Stomach (tissue), 4 donors: ENCODE measurements at regions not wholly inside any gene's neighbourhood (a gene's known extent, or its start where the extent isn't known, plus 50 kb on each side); places are given as distances from the start of the nearest gene placed in this dataset.

Source experiments
- CTCF ChIP-seq, 7 experiments: fragments of 450-650 bp in 4 of 7; fragments of 200-600 bp in 3 of 7; sonication (generic) in 3 of 7; IDR thresholded peaks; one replicate each; pipeline ENCODE4 v1.5.1; 2016 to 2019; ENCODE audit warnings: antibody characterized with exemption in 7 of 7, control low read depth in 2 of 7, mild to moderate bottlenecking in 1 of 7
- EP300 ChIP-seq: sonication (generic); formaldehyde crosslinking; IDR thresholded peaks from one replicate; pipeline ENCODE4 v1.6.1; 2017; ENCODE audit warnings: antibody characterized with exemption
- POLR2A ChIP-seq, 4 donors: fragments of 450-650 bp; IDR thresholded peaks; one replicate each; pipeline ENCODE4 v1.6.1; 2016; ENCODE audit warnings: antibody characterized with exemption in 4 of 4, control low read depth in 2 of 4, mild to moderate bottlenecking in 1 of 4, moderate library complexity in 1 of 4
- POLR2AphosphoS5 ChIP-seq, 3 donors: sonication (generic); formaldehyde crosslinking; IDR thresholded peaks; one replicate each; pipeline ENCODE4 v1.6.1; 2016; ENCODE audit warnings: antibody characterized with exemption in 3 of 3

- TF ChIP-seq CTCF (IDR thresholded peaks at IDR 0.05) (no peak), POLR2AphosphoS5 (IDR thresholded peaks at IDR 0.05) (no peak), POLR2A (IDR thresholded peaks at IDR 0.05) (no peak), EP300 (no peak)
These were observed 663.8 kb upstream of the FOXG1 start for GRCh38 chr14:28102814-28103213.
